ENCODE measurements at regions not wholly inside any gene's neighbourhood (a gene's known extent, or its start where the extent isn't known, plus 50 kb on each side); places are given as distances from the start of the nearest gene placed in this dataset.

DNA sequence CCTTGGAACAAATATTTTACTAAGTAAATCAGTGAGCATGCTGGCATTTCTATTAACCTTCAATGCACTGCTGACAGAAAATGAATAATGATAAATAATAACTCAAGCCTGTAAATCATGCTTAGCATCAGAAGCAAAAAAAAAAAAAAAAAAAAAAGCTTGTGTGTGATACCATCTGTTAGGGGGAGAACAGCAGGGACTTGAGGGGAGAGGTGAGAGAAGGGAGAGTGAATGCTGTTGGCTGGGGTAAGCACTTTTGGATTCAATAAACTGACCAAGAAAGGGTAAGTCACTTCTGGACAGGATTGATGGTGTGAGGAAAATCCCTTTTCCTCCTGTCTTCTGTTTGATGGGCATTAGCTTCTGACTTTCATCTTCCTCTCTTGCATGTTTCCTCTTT lies 996.4 kb downstream of the KCNMA1 start:
- TF ChIP-seq, protein P1, sequence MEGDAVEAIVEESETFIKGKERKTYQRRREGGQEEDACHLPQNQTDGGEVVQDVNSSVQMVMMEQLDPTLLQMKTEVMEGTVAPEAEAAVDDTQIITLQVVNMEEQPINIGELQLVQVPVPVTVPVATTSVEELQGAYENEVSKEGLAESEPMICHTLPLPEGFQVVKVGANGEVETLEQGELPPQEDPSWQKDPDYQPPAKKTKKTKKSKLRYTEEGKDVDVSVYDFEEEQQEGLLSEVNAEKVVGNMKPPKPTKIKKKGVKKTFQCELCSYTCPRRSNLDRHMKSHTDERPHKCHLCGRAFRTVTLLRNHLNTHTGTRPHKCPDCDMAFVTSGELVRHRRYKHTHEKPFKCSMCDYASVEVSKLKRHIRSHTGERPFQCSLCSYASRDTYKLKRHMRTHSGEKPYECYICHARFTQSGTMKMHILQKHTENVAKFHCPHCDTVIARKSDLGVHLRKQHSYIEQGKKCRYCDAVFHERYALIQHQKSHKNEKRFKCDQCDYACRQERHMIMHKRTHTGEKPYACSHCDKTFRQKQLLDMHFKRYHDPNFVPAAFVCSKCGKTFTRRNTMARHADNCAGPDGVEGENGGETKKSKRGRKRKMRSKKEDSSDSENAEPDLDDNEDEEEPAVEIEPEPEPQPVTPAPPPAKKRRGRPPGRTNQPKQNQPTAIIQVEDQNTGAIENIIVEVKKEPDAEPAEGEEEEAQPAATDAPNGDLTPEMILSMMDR (conservative IDR thresholded peaks at IDR 0.05 in 1 of 2, IDR thresholded peaks at IDR 0.05 in 1 of 2; ENCODE audit: extremely low read depth in 1 of 2, insufficient read depth in 1 of 2, low read depth in 1 of 2, low read length in 2 of 2): no peak
- no peak for TF ChIP-seq EZH2 (IDR thresholded peaks at IDR 0.05; ENCODE audit: borderline replicate concordance, low read length)

All from mammary epithelial cell (primary cell).